Tibial nerve (tissue), 4 donors: ENCODE measurements at regions not wholly inside any gene's neighbourhood (a gene's known extent, or its start where the extent isn't known, plus 50 kb on each side); places are given as distances from the start of the nearest gene placed in this dataset.

Experiments
- DNase-seq, 2 donors: peaks; one replicate each; pipeline ENCODE4 v3.0.0-alpha.2; 2019; ENCODE audit warnings: low spot score in 2 of 2
- H3K27ac ChIP-seq, 4 donors: fragments of 200-600 bp; sonication (generic) in 3 of 4; one replicate each; pipeline ENCODE4 v1.5.1; 2017 to 2019; ENCODE audit warnings: mild to moderate bottlenecking in 1 of 4
- H3K27me3 ChIP-seq, 2 donors: fragments of 200-600 bp; sonication (generic) in 1 of 2; one replicate each; pipeline versions ENCODE4 v1.5.1 to v1.6.0; 2017 to 2019
- H3K36me3 ChIP-seq, 3 donors: fragments of 200-600 bp; sonication (generic); one replicate each; pipeline ENCODE4 v1.5.1; 2018 to 2019
- H3K4me1 ChIP-seq, 4 donors: fragments of 200-600 bp; sonication (generic) in 3 of 4; one replicate each; pipeline ENCODE4 v1.5.1; 2017 to 2019
- H3K4me3 ChIP-seq, 4 donors: fragments of 200-600 bp; sonication (generic) in 3 of 4; one replicate each; pipeline ENCODE4 v1.5.1; 2017 to 2019; ENCODE audit warnings: mild to moderate bottlenecking in 1 of 4, moderate library complexity in 1 of 4
- H3K9me3 ChIP-seq, 4 donors: fragments of 200-600 bp; sonication (generic) in 3 of 4; one replicate each; pipeline ENCODE4 v1.5.1; 2017 to 2019
- EP300 ChIP-seq, 2 donors: sonication (generic); formaldehyde crosslinking; IDR thresholded peaks; one replicate each; pipeline ENCODE4 v1.6.1; 2017; ENCODE audit warnings: antibody characterized with exemption in 2 of 2, mild to moderate bottlenecking in 1 of 2
- POLR2A ChIP-seq, 2 donors: fragments of 450-650 bp; IDR thresholded peaks; one replicate each; pipeline ENCODE4 v1.6.1; 2017; ENCODE audit warnings: antibody characterized with exemption in 2 of 2, mild to moderate bottlenecking in 2 of 2, moderate library complexity in 2 of 2
- WGBS, 2 donors: methylation state at CpG; one replicate each; pipeline ENCODE4 v1.1.5; 2018; 5-methylcytosine and 5-hydroxymethylcytosine counted together
- TF ChIP-seq, protein P1 (sequence below), 5 experiments: fragments of 200-600 bp in 3 of 5; fragments of 450-650 bp in 2 of 5; sonication (generic) in 3 of 5; IDR thresholded peaks; one replicate each; pipeline ENCODE4 v1.5.1; 2016 to 2019; ENCODE audit warnings: antibody characterized with exemption in 5 of 5, mild to moderate bottlenecking in 3 of 5, moderate library complexity in 2 of 5

DNA sequence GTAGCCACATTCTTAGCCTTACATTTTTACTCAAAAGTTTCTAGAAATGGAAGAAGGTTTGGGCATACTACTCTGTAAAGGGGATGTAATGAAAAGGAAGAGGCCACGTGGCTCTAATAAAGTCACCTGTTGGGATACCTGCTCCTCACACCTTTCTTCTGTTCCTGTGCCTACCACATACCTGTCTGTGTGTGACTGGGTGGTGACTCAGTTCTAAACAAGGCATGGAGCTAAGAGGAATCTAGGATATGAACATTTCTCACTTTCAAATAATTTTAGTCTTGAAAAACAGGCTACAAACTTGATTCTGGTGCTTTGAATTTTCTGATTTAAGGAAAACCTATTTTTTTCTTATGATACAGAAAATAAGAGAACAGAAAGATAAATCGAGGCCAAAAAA, 363.6 kb downstream of the RFPL4B start:
- H3K4me3 ChIP-seq: no peak overlapping the region
- no peaks in the 10 kb centered on the region for H3K36me3 ChIP-seq
- no peak overlapping the region for H3K27ac ChIP-seq
- H3K4me1 ChIP-seq: no peaks in the 10 kb centered on the region
- TF ChIP-seq POLR2A (IDR thresholded peaks at IDR 0.05) (no peak), EP300 (IDR thresholded peaks at IDR 0.05) (no peak)
- TF ChIP-seq, protein P1, sequence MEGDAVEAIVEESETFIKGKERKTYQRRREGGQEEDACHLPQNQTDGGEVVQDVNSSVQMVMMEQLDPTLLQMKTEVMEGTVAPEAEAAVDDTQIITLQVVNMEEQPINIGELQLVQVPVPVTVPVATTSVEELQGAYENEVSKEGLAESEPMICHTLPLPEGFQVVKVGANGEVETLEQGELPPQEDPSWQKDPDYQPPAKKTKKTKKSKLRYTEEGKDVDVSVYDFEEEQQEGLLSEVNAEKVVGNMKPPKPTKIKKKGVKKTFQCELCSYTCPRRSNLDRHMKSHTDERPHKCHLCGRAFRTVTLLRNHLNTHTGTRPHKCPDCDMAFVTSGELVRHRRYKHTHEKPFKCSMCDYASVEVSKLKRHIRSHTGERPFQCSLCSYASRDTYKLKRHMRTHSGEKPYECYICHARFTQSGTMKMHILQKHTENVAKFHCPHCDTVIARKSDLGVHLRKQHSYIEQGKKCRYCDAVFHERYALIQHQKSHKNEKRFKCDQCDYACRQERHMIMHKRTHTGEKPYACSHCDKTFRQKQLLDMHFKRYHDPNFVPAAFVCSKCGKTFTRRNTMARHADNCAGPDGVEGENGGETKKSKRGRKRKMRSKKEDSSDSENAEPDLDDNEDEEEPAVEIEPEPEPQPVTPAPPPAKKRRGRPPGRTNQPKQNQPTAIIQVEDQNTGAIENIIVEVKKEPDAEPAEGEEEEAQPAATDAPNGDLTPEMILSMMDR (IDR thresholded peaks at IDR 0.05): no peak
- no peak for DNase-seq
- no peaks in the 10 kb centered on the region for H3K27me3 ChIP-seq
- no peaks in the 10 kb centered on the region for H3K9me3 ChIP-seq
- 88 to 89% methylated on average over 2 of the region's 2 CpGs for WGBS, 2 donors

- Histone ChIP-seq H3K36me3 (no peaks in the 10 kb centered on the region), H3K27me3 (no peaks in the 10 kb centered on the region), H3K27ac (no peak overlapping the region), H3K9me3 (no peaks in the 10 kb centered on the region), H3K4me1 (no peaks in the 10 kb centered on the region), H3K4me3 (no peak overlapping the region)
- 58 to 62% methylated on average over 2 of the region's 2 CpGs for WGBS, 2 donors
- no peak for TF ChIP-seq EP300 (IDR thresholded peaks at IDR 0.05)
- no peak for TF ChIP-seq POLR2A (IDR thresholded peaks at IDR 0.05)
- TF ChIP-seq, protein P1 (IDR thresholded peaks at IDR 0.05): no peak
- DNase-seq: no peak
These were observed 366.3 kb downstream of the RFPL4B start for GRCh38 chr6:112713402-112713801.

- no peak for TF ChIP-seq EP300 (IDR thresholded peaks at IDR 0.05)
- Histone ChIP-seq H3K27me3 (no peaks in the 10 kb centered on the region), H3K9me3 (no peaks in the 10 kb centered on the region), H3K4me3 (no peak overlapping the region), H3K27ac (no peak overlapping the region), H3K4me1 (no peaks in the 10 kb centered on the region), H3K36me3 (no peaks in the 10 kb centered on the region)
- DNase-seq: no peak
- WGBS, 2 donors: 71 to 76% methylated on average over 3 of the region's 3 CpGs
These were observed 370.3 kb downstream of the RFPL4B start for GRCh38 chr6:112717401-112717800.

DNA sequence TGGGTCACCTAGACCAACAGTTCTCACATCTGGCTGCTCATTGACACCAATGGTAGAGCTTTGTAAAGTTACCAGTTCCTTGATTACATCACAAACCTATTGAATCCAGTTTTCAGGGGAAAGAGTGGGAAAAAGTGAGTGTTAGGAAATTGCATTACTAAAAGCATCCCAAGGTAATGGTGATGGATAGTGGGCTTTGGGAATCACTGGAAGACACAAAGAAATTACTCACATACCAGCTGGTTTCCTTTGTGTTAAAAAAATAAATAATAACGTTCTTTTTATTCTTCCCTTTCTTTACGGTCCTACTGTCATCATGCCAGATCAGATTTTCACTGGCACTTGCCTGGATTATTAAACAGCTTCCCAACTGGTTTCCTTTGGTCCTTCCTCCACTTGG, 370.7 kb downstream of the RFPL4B start:
- Histone ChIP-seq H3K9me3 (no peaks in the 10 kb centered on the region), H3K27me3 (no peaks in the 10 kb centered on the region), H3K36me3 (no peaks in the 10 kb centered on the region), H3K4me3 (no peak overlapping the region), H3K27ac (no peak overlapping the region), H3K4me1 (no peaks in the 10 kb centered on the region)
- 54 to 56% methylated on average over 2 of the region's 2 CpGs for WGBS, 2 donors
- no peak for DNase-seq
- TF ChIP-seq POLR2A (IDR thresholded peaks at IDR 0.05): no peak
- TF ChIP-seq EP300 (IDR thresholded peaks at IDR 0.05): no peak
- TF ChIP-seq, protein P1 (IDR thresholded peaks at IDR 0.05): no peak

DNA sequence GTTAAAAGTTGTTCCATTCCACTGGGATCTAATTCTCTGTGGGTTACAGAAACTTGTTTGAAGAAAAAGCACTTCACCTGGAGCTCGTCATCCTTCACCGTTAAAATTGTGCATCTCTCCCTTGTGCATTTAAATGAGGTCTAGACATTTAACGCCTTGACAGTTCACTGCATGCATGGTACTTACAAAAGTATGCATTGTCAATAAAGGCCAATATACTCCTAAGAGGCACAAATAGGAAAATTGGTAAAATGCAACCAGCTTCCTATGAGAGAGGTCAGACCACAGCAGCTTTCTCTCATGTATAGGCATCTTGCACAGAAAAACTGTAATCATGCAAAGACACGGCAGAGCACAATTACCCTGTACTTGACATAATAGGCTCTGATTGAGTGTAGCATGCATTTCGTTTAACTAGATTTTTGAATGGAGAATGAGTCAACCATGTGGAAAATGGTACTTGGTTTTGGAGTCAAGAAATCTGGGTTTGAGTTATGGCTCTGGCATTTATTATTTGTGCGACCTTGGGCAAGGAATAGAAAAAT, 378.5 kb downstream of the RFPL4B start:
- WGBS, 2 donors: 88 to 91% methylated on average over 6 of the region's 6 CpGs
- Histone ChIP-seq H3K4me1 (no peaks in the 10 kb centered on the region), H3K36me3 (no peaks in the 10 kb centered on the region), H3K9me3 (no peaks in the 10 kb centered on the region), H3K4me3 (no peak overlapping the region), H3K27ac (no peak overlapping the region), H3K27me3 (no peaks in the 10 kb centered on the region)
- no peak for TF ChIP-seq POLR2A (IDR thresholded peaks at IDR 0.05)
- no peak for TF ChIP-seq EP300 (IDR thresholded peaks at IDR 0.05)
- TF ChIP-seq, protein P1 (IDR thresholded peaks at IDR 0.05): no peak
- no peak for DNase-seq

DNA sequence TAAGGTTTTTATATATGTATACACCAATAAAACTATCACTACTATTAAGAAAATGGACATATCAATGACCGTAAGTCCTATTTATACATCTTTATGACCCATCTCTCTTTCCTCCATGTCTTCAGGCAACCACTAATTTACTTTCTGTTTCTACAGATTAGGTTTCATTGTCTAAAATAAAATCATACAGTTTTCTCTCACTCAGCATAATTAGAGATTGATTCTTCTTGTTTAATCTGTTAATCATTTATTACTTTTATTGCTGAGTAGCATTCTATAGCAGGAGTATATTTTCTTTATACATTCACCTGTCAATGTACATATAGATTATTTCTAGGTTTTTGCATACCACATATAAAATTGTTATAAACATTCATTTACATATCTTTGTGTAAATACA, 388.0 kb downstream of the RFPL4B start:
- no peaks in the 10 kb centered on the region for H3K4me1 ChIP-seq
- no peak for DNase-seq
- TF ChIP-seq, protein P1 (IDR thresholded peaks at IDR 0.05): no peak
- no peak for TF ChIP-seq POLR2A (IDR thresholded peaks at IDR 0.05)
- no peak for TF ChIP-seq EP300 (IDR thresholded peaks at IDR 0.05)
- no peaks in the 10 kb centered on the region for H3K27me3 ChIP-seq
- WGBS, 2 donors: 97 to 98% methylated on average over 1 of the region's 1 CpG
- no peak overlapping the region for H3K27ac ChIP-seq
- no peak overlapping the region for H3K4me3 ChIP-seq
- no peaks in the 10 kb centered on the region for H3K9me3 ChIP-seq
- H3K36me3 ChIP-seq: no peaks in the 10 kb centered on the region
